NCI-H1092 (cell line): ENCODE measurements at regions not wholly inside any gene's neighbourhood (a gene's known extent, or its start where the extent isn't known, plus 50 kb on each side); places are given as distances from the start of the nearest gene placed in this dataset.
"Not testable (repeated sequence)": the region's sequence is repeated elsewhere in the genome, so short reads cannot be mapped to it uniquely, and the experiment has no call there.

Source experiments
- DNase-seq: peaks from one replicate; lab custom pipeline; 2025; lab: John Stamatoyannopoulos, UW

DNA sequence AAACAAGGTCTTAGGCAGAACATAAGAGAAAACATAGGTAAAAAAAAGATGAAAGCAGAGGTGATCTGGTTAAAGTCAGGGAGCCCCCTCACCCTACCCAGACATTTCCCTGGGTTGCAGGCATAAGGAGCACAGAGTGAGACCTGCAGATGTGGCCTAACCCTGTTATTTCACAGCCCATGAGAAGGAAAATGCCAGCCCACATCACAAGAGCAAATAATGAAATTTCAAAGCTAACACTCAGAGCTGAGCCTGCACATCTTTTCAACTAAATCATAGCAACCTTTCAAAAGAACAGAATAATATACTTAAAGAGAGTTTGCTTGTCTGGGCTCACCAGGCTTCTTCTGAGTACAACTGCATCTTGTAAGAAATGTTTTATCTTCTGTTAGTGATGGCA is 295.4 kb downstream of the RPAP3 start:
- peak; percentile 3 for DNase-seq

DNA sequence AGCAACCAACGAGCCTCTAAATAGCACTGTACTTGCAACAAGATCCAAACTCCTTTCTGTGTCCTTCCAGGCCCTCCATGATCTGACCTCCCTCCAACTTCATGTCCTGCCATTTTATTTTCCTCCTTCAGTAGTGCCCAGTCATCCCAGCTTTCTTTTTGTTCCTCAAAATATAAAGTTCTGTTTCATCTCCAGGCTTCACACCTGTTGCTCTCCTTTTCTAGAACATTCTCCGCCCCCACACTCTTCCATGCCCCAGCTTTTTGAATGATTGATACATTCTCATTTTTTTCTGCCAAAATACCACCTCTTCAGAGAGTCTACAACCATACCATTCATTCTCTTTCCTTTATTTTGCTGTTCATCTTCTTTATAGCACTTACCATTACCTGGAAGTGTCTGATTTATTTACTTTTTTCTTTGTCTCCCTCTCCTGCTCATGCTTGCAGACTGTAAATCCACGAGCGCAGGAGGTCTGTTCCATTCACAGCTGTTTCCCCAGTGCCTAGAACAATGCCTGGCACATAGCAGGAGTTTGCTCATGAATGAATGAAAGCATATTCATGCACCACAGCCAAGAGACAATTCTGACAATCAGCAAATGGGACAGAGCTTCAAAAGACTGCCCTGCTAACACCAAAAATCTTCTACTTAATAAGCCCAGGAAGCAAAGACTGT is 296.4 kb downstream of the RPAP3 start:
- DNase-seq = no peak

DNA sequence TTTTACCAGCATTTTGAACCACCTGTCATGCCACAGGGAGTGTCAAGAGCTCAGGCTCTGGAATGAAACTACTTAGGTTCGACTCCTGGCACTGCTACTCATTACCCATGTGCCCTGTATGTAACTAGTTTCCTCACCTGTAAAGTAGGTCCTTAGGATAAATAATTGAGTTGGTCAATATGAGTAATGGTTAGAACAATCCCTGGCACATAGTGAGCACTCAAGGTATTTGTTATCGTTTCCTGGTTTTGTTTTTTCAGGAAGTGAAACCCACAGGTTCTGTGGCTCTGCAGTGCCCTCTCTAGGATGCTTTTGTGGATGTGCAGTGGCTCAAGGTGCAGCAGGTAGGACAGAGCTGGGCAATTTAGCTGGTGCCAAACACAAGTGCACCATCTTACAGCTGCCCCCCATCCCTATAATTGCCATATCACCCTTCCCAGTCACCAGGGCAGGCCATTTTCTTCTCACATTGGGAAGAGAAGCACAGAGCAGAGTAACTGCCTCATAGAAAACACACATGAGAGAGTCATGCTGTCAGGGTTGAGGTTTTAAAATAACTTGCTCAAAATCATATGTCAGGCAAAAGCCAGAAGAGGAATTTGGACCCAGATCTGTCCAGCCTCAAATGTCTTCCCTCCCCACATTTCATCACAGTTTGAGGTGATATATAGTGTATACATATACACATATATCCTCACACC is 297.5 kb downstream of the RPAP3 start:
- peak; percentile 12 for DNase-seq

DNA sequence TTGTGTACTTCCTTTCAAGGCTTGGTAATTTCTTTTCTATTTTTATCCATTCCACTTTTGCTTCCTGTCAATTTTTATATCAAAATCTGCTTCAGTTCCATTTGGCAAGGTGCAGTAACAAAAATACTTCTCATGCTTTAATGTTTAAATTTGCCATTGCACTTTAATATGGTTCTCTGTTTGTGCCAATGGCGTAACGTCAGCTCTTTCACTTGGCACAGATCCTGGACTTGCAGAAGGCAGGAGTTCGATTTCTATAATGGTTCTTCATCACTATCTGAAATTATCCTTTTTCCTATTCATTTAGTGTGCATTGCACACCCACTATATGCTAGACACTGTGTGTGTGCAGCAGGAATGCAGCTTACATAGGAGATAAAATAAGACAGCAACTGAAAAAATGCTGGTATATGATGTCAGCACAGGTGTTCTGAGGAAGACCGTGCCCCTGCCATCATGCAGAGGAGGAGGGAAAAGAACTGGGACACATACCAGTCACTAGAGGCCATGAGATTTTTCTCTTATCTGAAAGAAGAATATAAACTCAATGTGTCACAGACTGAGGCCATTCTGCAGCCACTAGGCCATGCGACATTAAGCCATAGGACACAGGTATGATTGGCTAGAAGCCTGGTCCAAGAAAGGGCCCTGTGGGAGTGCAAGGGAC is 298.2 kb downstream of the RPAP3 start:
- DNase-seq = peak; percentile 9

DNA sequence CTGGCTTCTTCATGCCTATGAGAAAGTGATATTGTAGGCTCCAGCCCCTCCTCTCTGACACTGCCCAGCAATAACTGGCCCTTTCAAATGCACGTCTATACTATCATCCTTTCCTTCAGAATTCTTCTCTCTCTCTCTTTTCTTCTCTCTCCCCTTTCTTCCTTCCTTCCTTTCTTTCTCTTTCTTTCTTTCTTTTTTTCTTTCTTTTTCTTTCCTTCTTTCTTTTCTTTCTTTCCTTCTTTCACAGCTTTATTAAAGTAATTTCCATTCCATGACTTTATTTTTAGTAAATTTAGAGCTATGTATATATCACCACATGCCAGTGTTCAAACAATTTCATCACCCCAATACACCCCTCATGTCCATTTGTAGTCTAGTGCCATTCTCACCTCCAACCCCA is 302.1 kb downstream of the RPAP3 start:
- DNase-seq = no peak

DNA sequence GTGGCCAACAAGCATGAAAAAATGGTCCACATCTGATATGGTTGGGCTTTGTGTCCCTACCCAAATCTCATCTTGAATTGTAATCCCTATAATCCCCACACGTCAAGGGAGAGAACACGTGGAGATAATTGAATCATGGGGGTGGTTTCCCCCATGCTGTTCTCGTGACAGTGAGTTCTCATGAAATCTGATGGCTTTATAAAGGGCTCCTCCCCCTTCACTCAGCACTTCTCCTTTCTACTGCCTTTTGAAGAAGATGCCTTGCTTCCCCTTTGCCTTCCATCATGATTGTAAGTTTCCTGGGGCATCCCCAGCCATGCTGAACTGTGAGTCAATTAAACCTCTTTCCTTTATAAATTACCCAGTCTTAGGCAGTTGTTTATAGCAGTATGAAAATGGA is 304.6 kb downstream of the RPAP3 start:
- not testable (repeated sequence) for DNase-seq

DNA sequence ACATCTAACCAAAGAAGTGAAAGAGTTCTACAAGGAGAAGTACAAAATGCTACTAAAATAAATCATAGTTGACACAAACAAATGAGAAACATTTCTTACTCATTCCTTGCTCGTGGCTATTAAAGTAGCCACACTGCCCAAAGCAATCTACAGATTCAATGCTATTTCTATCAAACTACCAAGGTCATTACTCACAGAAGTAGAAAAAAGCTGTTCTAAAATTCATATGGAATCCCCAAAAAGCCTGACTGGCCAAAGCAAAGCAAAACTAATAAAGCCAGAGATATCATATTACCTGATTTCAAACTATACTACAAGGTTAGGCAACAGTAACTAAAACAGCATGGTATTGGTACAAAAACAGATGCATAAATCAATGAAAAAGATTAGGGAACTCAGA is 305.6 kb downstream of the RPAP3 start:
- no peak for DNase-seq

DNA sequence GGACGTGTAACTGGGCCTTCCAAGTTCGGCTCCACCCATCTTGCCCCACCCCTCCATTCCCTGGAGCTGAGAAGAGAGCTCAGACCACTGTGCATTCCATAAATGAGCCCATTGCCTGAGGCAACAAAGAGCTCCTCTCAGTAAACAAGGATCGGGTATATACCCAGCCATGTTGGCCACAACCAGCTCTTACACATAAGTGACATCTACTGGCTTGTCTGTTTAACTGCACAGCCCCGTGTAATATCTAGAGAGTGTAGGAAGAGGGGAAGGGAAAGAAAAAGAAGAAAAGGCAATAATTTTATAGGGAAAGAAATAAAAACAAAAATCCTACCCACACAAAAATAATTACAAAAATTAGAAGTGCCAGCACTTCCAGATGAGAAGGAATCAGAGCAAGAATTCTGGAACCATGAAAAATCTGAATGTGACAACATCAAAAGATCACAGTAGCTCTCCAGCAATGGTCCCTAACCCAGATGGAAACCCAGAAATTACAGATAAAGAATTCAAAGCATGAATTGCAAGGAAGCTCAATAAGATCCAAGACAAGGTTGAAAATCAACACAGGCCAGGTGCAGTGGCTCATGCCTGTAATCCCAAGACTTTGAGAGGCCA is 308.1 kb downstream of the RPAP3 start:
- peak; percentile 31 for DNase-seq

DNA sequence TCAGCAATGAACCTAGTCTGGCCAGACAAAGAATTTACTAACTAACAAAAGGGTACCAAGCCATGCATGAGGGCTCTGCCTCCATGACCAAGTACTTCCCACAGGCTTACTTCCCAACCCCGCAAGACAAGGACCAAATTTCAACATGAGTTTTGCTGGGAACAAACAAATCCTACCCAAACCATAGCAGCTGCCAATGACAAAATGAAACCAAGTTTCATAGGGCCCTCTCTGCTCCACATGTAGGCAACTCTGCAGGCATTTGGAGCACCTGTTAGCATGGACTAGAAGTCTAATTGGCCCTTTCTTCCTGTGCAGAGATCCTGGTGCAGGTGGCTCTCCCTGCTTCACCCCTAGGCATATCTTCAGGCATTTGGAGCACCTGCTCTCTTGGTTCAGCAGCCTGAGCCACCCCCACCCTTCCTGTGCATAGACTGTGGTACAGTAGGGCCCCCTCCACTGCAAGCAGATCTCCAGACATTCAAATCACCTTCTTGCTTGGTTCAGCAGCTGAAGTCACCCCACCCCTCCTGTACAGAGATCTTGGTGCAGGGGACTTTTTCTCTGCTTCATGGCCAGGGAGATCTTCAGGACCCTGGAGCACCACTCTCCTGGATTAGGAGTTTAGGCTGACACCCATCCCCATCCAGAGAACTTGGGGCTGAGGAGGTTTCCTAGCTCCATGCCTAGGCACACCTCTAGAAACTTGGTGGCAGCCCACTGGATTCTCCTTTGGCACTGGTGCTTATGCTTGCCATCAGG is 308.7 kb downstream of the RPAP3 start:
- no peak for DNase-seq

DNA sequence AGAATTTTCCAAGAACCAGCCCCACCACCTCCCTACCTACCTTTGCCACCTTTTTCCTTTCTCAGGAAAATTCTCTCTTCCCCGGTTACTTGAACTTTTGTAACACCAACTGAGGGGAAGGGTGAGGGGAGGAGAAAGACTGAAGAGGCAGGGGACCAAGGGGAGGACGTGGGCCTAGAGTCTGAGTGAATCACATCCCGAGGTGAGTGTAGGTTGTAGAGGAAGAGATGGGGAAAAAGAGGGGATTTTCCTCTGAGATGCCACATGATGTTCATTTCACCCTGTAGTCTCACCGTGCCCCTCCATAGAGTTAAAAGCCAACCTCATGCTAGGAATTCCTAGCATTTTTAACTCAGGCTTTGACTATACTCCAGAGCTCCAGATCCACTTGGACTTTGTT is 311.8 kb downstream of the RPAP3 start:
- no peak for DNase-seq

DNA sequence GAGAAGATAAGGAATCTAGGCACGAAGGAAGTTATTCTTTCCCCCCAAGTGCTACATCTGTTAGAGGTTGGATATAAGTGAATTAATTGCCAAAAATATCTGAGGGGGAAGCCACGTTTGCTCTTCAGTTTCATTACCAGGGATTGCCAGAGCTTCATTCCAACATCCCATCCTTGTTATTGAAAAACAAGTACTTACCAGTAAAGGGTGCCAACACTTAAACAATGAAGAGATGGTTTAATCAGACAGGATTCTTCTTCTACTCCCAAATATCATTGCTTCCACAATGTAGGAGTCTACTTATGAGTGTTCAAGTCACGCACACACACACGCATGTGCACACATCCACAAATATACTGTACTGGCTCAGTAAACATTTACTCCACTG is 312.4 kb downstream of the RPAP3 start:
- DNase-seq = no peak

DNA sequence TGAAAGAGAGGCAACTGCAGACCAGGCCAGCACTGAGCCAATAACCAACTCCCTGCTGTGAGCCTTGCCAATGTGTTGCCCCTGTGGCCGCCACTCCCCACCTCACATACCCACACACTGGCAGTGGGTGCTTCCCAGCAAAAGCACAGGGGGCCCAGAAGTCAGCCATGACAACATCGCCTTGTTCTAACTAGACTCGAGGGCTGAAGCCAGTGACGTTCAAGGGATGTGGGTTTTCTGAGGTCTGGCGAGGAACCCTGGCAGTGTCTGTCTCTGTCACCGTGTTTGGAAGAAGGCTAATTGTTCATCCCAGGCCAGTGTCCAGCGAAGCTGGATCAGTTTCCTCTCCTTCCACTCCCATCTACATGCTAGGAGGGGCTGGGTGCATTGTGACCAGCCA is 311.8 kb upstream of the AMIGO2 start:
- DNase-seq = no peak

DNA sequence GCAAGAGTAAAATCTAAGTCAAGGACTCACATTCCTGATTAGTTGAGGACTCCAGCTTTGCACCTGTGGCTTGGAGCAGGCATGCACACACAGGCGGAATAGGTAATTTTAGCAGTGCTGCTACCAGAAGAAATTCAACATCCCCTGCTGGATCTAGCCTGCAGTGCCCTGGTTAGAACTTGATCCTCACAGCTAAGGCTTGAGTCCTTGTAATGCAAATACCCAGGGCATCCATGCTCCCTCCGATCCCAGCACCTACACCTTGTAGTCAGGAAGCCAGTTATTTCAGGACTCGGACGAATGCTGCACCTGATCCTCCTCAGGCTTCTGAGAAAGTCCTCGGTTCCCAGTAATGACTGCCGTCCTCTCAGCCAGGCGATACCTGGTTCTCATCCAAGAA is 309.0 kb upstream of the AMIGO2 start:
- no peak for DNase-seq

DNA sequence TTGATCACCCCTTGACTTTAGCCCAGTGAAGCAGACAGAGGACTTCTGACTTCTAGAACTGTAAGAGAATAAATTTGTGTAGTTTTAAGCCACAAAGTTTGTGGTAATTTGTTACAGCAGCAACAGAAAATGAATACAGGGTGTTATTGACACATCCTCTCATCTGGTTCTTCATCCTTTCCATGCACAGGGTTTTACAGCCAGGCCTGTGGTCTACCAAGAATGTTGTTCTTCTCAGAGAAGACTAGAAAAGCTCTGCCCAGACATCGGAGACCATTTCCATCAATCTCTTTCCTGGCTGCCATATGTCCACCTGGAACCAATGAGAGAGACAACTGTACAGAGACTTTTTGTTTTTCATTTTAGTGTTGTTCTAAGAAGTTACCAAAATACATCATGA is 308.2 kb upstream of the AMIGO2 start:
- no peak for DNase-seq

DNA sequence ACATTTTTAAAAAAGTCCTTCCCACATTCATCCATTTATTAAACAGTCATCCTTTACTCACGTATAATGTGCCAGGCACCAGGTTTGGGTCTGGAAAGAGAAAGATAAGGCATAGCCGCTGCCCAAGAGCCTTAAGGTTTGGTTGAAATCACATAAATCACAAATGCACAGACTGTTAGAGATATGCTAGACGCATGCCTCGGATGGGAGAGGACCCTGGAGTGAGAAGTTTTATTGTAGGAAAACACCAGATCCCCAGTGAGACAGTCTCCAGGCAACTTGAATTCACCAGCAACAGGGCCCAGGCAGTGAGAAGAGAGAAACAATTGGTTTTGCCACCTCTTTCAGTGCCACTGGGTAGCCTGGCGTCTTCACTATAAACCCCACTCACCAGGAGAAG is 305.9 kb upstream of the AMIGO2 start:
- no peak for DNase-seq

DNA sequence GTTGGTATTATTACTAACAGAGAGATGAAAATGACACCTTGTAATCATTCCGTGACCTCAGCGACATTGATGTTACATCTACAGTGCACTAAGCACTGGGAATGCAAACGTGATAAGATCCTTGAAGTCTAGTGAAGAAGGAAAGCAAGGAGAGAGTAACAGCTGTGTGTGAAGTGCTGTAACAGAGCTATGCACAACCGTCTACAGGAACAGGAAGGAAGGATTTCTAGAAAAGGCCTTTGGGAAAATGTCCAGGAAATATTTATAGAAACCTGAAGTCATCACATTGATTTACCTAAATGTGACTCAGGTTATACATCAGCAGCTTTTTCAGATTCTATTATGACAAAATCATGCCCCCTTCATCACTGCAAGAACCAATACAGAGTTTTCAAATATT is 304.2 kb upstream of the AMIGO2 start:
- DNase-seq = no peak

DNA sequence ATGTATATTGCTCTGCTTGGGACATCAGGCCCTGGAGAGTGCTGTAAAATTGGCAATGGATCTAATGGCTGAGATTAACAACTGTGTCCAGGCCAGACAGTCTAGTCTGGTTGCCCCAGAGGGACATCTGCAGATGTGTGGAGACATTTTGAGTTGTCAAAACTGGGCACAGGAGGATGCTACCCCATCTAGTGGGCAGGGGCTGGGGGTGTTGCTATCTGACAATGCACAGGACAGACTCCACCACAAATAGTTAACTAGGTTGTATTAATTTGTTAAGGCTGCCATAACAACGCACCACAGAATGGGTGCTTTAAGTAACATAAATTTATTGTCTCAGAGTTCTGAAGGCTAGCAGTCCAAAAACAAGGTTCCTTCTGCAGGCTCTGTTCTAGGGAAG is 302.5 kb upstream of the AMIGO2 start:
- no peak for DNase-seq

DNA sequence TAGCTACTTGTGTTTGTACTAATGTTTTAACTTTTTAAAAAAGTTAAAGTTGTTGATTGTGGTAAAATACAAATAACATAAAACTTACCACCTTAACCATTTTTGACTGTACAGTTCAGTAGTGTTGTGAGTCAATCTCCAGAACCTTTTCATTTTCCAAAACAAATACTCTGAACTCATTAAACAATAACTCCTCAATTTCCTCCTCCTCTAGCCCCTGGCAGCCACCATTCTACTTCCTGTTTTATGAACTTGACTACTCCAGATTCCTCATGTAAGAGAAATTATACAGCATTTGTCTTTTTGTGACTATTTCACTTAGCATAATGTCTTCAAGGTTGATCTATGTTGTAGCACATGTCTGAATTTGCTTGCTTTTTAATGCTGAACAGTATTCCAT is 299.1 kb upstream of the AMIGO2 start:
- DNase-seq = no peak

DNA sequence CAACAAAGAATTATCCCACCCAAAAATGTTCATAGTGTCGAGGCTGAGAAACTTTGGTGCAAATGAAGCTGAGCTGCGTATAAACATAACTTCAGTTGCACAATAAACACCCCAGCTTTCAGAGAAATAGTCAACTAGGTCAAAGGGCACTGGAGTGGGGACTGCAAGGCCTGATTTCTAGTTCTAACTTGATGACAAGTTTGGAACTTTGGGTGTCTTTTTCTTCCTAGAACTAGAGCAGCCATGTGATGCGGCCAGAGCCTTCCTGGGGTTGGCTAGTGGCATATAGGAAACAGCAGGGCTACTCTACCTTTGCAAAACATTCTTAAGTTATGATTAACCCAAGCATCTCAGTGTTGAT is 298.4 kb upstream of the AMIGO2 start:
- DNase-seq = no peak

DNA sequence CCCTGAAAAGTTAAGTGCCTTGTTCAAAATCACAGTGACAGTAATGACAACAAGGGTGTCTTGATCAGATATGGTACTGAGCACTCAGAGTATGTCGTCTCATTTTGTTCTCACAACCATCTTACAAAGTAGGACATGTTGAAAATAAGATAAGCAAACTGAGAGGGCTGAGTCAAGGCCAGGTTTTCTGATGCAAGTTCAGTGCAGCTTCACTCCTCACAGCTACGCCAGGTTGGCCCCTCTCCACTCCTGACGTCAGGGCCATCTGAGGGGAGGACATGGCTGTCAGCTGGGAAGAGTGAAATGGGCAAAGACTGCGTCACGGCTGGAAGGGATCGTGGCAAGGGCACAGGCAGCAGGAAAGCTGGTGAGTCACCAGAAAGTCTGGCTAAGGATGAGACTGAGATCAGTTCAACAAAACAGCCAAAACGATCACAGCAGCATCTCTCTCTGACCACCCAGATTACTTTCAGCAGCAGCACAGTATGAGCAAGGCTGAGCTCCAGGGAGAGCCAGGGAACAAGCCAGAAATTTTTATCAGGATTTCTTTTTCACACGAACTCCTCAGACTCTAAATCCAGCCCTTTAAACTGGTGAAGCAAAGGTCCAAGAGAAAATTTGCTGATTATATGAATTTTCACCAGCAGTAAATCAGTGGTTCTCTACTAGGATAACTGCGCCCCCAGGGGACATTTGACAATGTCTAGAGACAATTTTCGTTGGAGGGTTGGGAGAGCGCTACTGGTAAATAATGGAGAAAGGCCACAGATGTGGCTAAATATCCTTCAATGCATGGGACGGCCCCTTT is 297.9 kb upstream of the AMIGO2 start:
- no peak for DNase-seq

DNA sequence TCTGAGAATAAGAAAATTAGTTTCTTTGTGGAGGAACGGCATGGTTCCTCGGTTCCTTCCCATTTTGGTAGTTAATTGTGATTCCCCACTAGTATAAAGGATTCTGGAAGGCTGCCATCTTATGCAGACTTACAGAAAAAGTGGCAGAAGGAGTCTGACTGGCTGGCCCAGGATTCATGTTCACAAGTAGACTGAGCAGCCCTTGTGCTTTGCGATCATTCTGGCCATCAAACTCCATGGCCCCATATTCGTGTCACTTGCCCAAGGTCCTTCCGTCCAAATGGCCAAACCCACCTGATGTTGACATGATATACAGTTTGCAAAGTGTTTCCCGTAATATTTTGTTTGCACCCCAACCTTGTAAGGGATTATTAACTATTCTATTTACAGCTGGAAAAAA is 297.2 kb upstream of the AMIGO2 start:
- no peak for DNase-seq
